ENCODE measurements at regions not wholly inside any gene's neighbourhood (a gene's known extent, or its start where the extent isn't known, plus 50 kb on each side); places are given as distances from the start of the nearest gene placed in this dataset.

- Histone ChIP-seq H3K36me3 (no peaks in the 10 kb centered on the region), H3K27me3 (no peaks in the 10 kb centered on the region), H3K4me3 (no peak overlapping the region), H3K9me3 (no peaks in the 10 kb centered on the region), H3K4me1 (no peaks in the 10 kb centered on the region), H3K27ac (no peak overlapping the region)
- no peak for DNase-seq (ENCODE audit: low spot score in 2 of 2)
- WGBS: 78% methylated on average over 2 of the region's 2 CpGs
- TF ChIP-seq POLR2AphosphoS5 (IDR thresholded peaks at IDR 0.05) (no peak), CTCF (IDR thresholded peaks at IDR 0.05) (no peak), POLR2A (IDR thresholded peaks at IDR 0.05) (no peak), EP300 (IDR thresholded peaks at IDR 0.05) (no peak)
Observed at GRCh38 chr2:186036862-186037449, 298.4 kb downstream of the FSIP2 start.

GRCh38 chr2:186042207-186043028, 303.8 kb downstream of the FSIP2 start:
- TF ChIP-seq POLR2A (IDR thresholded peaks at IDR 0.05): no peak
- TF ChIP-seq EP300 (IDR thresholded peaks at IDR 0.05): no peak
- TF ChIP-seq CTCF (IDR thresholded peaks at IDR 0.05): no peak
- TF ChIP-seq POLR2AphosphoS5 (IDR thresholded peaks at IDR 0.05): no peak
- H3K27ac ChIP-seq: no peak overlapping the region
- WGBS: 66% methylated on average over 4 of the region's 5 CpGs
- H3K9me3 ChIP-seq: no peaks in the 10 kb centered on the region
- no peaks in the 10 kb centered on the region for H3K36me3 ChIP-seq
- H3K4me3 ChIP-seq: no peak overlapping the region
- no peaks in the 10 kb centered on the region for H3K4me1 ChIP-seq
- no peak for DNase-seq (ENCODE audit: low spot score in 2 of 2)
- no peaks in the 10 kb centered on the region for H3K27me3 ChIP-seq

- 71% methylated on average over 2 of the region's 2 CpGs for WGBS
- H3K4me3 ChIP-seq: no peak overlapping the region
- no peaks in the 10 kb centered on the region for H3K4me1 ChIP-seq
- DNase-seq (ENCODE audit: low spot score in 2 of 2): no peak
- TF ChIP-seq POLR2AphosphoS5 (IDR thresholded peaks at IDR 0.05) (no peak), POLR2A (IDR thresholded peaks at IDR 0.05) (no peak), CTCF (IDR thresholded peaks at IDR 0.05) (no peak), EP300 (IDR thresholded peaks at IDR 0.05) (no peak)
- no peaks in the 10 kb centered on the region for H3K36me3 ChIP-seq
- H3K27me3 ChIP-seq: no peaks in the 10 kb centered on the region
- no peak overlapping the region for H3K27ac ChIP-seq
- H3K9me3 ChIP-seq: no peaks in the 10 kb centered on the region
Observed at GRCh38 chr2:186044761-186045160, 306.2 kb downstream of the FSIP2 start.

GRCh38 chr2:186052930-186053329, 314.3 kb downstream of the FSIP2 start:
- no peak for DNase-seq (ENCODE audit: low spot score in 2 of 2)
- Histone ChIP-seq H3K36me3 (no peaks in the 10 kb centered on the region), H3K9me3 (no peaks in the 10 kb centered on the region), H3K27ac (no peak overlapping the region), H3K4me1 (no peaks in the 10 kb centered on the region), H3K27me3 (no peaks in the 10 kb centered on the region), H3K4me3 (no peak overlapping the region)
- 97% methylated on average over 1 of the region's 1 CpG for WGBS
- no peak for TF ChIP-seq EP300 (IDR thresholded peaks at IDR 0.05)
- no peak for TF ChIP-seq POLR2AphosphoS5 (IDR thresholded peaks at IDR 0.05)
- TF ChIP-seq POLR2A (IDR thresholded peaks at IDR 0.05): no peak
- TF ChIP-seq CTCF (IDR thresholded peaks at IDR 0.05): no peak

GRCh38 chr2:186058614-186059013, 320.0 kb downstream of the FSIP2 start:
- peaks cover 13% of the 10 kb centered on the region for H3K4me1 ChIP-seq
- H3K27me3 ChIP-seq: no peaks in the 10 kb centered on the region
- no peak overlapping the region for H3K4me3 ChIP-seq
- no peak overlapping the region for H3K27ac ChIP-seq
- no peaks in the 10 kb centered on the region for H3K36me3 ChIP-seq
- DNase-seq (ENCODE audit: low spot score in 2 of 2): no peak
- 93% methylated on average over 3 of the region's 3 CpGs for WGBS
- no peaks in the 10 kb centered on the region for H3K9me3 ChIP-seq
- TF ChIP-seq POLR2AphosphoS5 (IDR thresholded peaks at IDR 0.05) (no peak), EP300 (IDR thresholded peaks at IDR 0.05) (no peak), CTCF (IDR thresholded peaks at IDR 0.05) (no peak), POLR2A (IDR thresholded peaks at IDR 0.05) (no peak)
